ENCODE measurements at regions not wholly inside any gene's neighbourhood (a gene's known extent, or its start where the extent isn't known, plus 50 kb on each side); places are given as distances from the start of the nearest gene placed in this dataset.

- Histone ChIP-seq H3K9me3 (replicated peaks; ENCODE audit: insufficient read depth, low read length) (no peaks in the 10 kb centered on the region), H2AFZ (ENCODE audit: low read length) (no peak overlapping the region), H3K27me3 (replicated peaks; ENCODE audit: insufficient read depth, low read length) (no peaks in the 10 kb centered on the region), H3K9ac (ENCODE audit: low read length) (no peak overlapping the region), H3K4me1 (ENCODE audit: low read length) (no peaks in the 10 kb centered on the region), H3K4me2 (ENCODE audit: low read depth, low read length) (no peak overlapping the region), H3K27ac (ENCODE audit: low read length) (no peak overlapping the region), H4K20me1 (ENCODE audit: insufficient read depth, low read length) (no peaks in the 10 kb centered on the region), H3K79me2 (ENCODE audit: low read length) (no peaks in the 10 kb centered on the region), H3K36me3 (replicated peaks; ENCODE audit: insufficient read depth, low read length) (no peaks in the 10 kb centered on the region), H3K9me2 (replicated peaks; ENCODE audit: insufficient read depth, low read length) (no peaks in the 10 kb centered on the region), H3F3A (ENCODE audit: insufficient read depth, low read length) (no peaks in the 10 kb centered on the region), H3K4me3 (ENCODE audit: low read length) (no peak overlapping the region)
- DNase-seq = no peak
- TF ChIP-seq EZH2phosphoT487 (IDR thresholded peaks at IDR 0.05; ENCODE audit: low read length) = no peak
- TF ChIP-seq, protein P1, sequence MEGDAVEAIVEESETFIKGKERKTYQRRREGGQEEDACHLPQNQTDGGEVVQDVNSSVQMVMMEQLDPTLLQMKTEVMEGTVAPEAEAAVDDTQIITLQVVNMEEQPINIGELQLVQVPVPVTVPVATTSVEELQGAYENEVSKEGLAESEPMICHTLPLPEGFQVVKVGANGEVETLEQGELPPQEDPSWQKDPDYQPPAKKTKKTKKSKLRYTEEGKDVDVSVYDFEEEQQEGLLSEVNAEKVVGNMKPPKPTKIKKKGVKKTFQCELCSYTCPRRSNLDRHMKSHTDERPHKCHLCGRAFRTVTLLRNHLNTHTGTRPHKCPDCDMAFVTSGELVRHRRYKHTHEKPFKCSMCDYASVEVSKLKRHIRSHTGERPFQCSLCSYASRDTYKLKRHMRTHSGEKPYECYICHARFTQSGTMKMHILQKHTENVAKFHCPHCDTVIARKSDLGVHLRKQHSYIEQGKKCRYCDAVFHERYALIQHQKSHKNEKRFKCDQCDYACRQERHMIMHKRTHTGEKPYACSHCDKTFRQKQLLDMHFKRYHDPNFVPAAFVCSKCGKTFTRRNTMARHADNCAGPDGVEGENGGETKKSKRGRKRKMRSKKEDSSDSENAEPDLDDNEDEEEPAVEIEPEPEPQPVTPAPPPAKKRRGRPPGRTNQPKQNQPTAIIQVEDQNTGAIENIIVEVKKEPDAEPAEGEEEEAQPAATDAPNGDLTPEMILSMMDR (IDR thresholded peaks at IDR 0.05; ENCODE audit: low read length) = no peak
- TF ChIP-seq EZH2 (optimal IDR thresholded peaks at IDR 0.05; ENCODE audit: low read depth, low read length) = no peak
These were observed 437.2 kb downstream of the HAPSTR1 start for GRCh38 chr16:9528511-9529079.

GRCh38 chr16:9533042-9533441, 441.6 kb downstream of the HAPSTR1 start:
- Histone ChIP-seq H3K27me3 (replicated peaks; ENCODE audit: insufficient read depth, low read length) (no peaks in the 10 kb centered on the region), H2AFZ (ENCODE audit: low read length) (no peak overlapping the region), H3K9ac (ENCODE audit: low read length) (no peak overlapping the region), H3K9me2 (replicated peaks; ENCODE audit: insufficient read depth, low read length) (no peaks in the 10 kb centered on the region), H3K4me2 (ENCODE audit: low read depth, low read length) (no peak overlapping the region), H3K9me3 (replicated peaks; ENCODE audit: insufficient read depth, low read length) (no peaks in the 10 kb centered on the region), H3K79me2 (ENCODE audit: low read length) (no peaks in the 10 kb centered on the region), H3K4me1 (ENCODE audit: low read length) (no peaks in the 10 kb centered on the region), H3F3A (ENCODE audit: insufficient read depth, low read length) (no peaks in the 10 kb centered on the region), H3K27ac (ENCODE audit: low read length) (no peak overlapping the region), H4K20me1 (ENCODE audit: insufficient read depth, low read length) (no peaks in the 10 kb centered on the region), H3K36me3 (replicated peaks; ENCODE audit: insufficient read depth, low read length) (no peaks in the 10 kb centered on the region), H3K4me3 (ENCODE audit: low read length) (no peak overlapping the region)
- no peak for DNase-seq
- TF ChIP-seq, protein P1 (IDR thresholded peaks at IDR 0.05; ENCODE audit: low read length) = no peak
- TF ChIP-seq EZH2 (optimal IDR thresholded peaks at IDR 0.05; ENCODE audit: low read depth, low read length) (no peak), EZH2phosphoT487 (IDR thresholded peaks at IDR 0.05; ENCODE audit: low read length) (no peak)

GRCh38 chr16:9534759-9535158, 443.3 kb downstream of the HAPSTR1 start:
- H3K4me1 ChIP-seq (ENCODE audit: low read length) = no peaks in the 10 kb centered on the region
- H3K4me2 ChIP-seq (ENCODE audit: low read depth, low read length) = no peak overlapping the region
- H3K9me2 ChIP-seq (replicated peaks; ENCODE audit: insufficient read depth, low read length) = no peaks in the 10 kb centered on the region
- no peaks in the 10 kb centered on the region for H3K27me3 ChIP-seq (replicated peaks; ENCODE audit: insufficient read depth, low read length)
- no peak overlapping the region for H3K4me3 ChIP-seq (ENCODE audit: low read length)
- H3K9me3 ChIP-seq (replicated peaks; ENCODE audit: insufficient read depth, low read length) = no peaks in the 10 kb centered on the region
- H2AFZ ChIP-seq (ENCODE audit: low read length) = no peak overlapping the region
- H3K27ac ChIP-seq (ENCODE audit: low read length) = no peak overlapping the region
- TF ChIP-seq EZH2phosphoT487 (IDR thresholded peaks at IDR 0.05; ENCODE audit: low read length) (no peak), EZH2 (optimal IDR thresholded peaks at IDR 0.05; ENCODE audit: low read depth, low read length) (no peak)
- TF ChIP-seq, protein P1 (IDR thresholded peaks at IDR 0.05; ENCODE audit: low read length) = no peak
- H4K20me1 ChIP-seq (ENCODE audit: insufficient read depth, low read length) = no peaks in the 10 kb centered on the region
- no peak overlapping the region for H3K9ac ChIP-seq (ENCODE audit: low read length)
- H3K36me3 ChIP-seq (replicated peaks; ENCODE audit: insufficient read depth, low read length) = no peaks in the 10 kb centered on the region
- no peak for DNase-seq
- no peaks in the 10 kb centered on the region for H3K79me2 ChIP-seq (ENCODE audit: low read length)
- no peaks in the 10 kb centered on the region for H3F3A ChIP-seq (ENCODE audit: insufficient read depth, low read length)
